ENCODE measurements at regions not wholly inside any gene's neighbourhood (a gene's known extent, or its start where the extent isn't known, plus 50 kb on each side); places are given as distances from the start of the nearest gene placed in this dataset.

GRCh38 chr6:22726966-22727365 is 157.6 kb downstream of the HDGFL1 start:
- Mint-ChIP-seq H3K27me3 (ENCODE audit: unreplicated experiment) (no peaks in the 10 kb centered on the region), H3K4me1 (ENCODE audit: low read depth, unreplicated experiment) (no peaks in the 10 kb centered on the region), H3K27ac (ENCODE audit: unreplicated experiment) (no peak overlapping the region), H3K36me3 (ENCODE audit: unreplicated experiment) (peaks cover 11% of the 10 kb centered on the region), H3K4me3 (ENCODE audit: unreplicated experiment) (no peak overlapping the region), H3K9me3 (ENCODE audit: unreplicated experiment) (no peaks in the 10 kb centered on the region)
- no peak for TF ChIP-seq CTCF (IDR thresholded peaks at IDR 0.05; ENCODE audit: partially characterized antibody, unreplicated experiment)
- DNase-seq = no peak

GRCh38 chr6:22727710-22728109 is 158.3 kb downstream of the HDGFL1 start:
- Mint-ChIP-seq H3K27ac (ENCODE audit: unreplicated experiment) (no peak overlapping the region), H3K4me3 (ENCODE audit: unreplicated experiment) (no peak overlapping the region), H3K27me3 (ENCODE audit: unreplicated experiment) (no peaks in the 10 kb centered on the region), H3K36me3 (ENCODE audit: unreplicated experiment) (peaks cover 8% of the 10 kb centered on the region), H3K9me3 (ENCODE audit: unreplicated experiment) (no peaks in the 10 kb centered on the region), H3K4me1 (ENCODE audit: low read depth, unreplicated experiment) (no peaks in the 10 kb centered on the region)
- no peak for DNase-seq
- no peak for TF ChIP-seq CTCF (IDR thresholded peaks at IDR 0.05; ENCODE audit: partially characterized antibody, unreplicated experiment)

GRCh38 chr6:22732176-22732970 is 163.0 kb downstream of the HDGFL1 start:
- Mint-ChIP-seq H3K27me3 (ENCODE audit: unreplicated experiment) (no peaks in the 10 kb centered on the region), H3K4me1 (ENCODE audit: low read depth, unreplicated experiment) (peaks cover 7% of the 10 kb centered on the region), H3K9me3 (ENCODE audit: unreplicated experiment) (no peaks in the 10 kb centered on the region), H3K4me3 (ENCODE audit: unreplicated experiment) (no peak overlapping the region), H3K27ac (ENCODE audit: unreplicated experiment) (no peak overlapping the region), H3K36me3 (ENCODE audit: unreplicated experiment) (no peaks in the 10 kb centered on the region)
- DNase-seq = no peak
- TF ChIP-seq CTCF (IDR thresholded peaks at IDR 0.05; ENCODE audit: partially characterized antibody, unreplicated experiment) = no peak

GRCh38 chr6:22736740-22737139 is 167.4 kb downstream of the HDGFL1 start:
- Mint-ChIP-seq H3K4me3 (ENCODE audit: unreplicated experiment) (no peak overlapping the region), H3K27ac (ENCODE audit: unreplicated experiment) (no peak overlapping the region), H3K9me3 (ENCODE audit: unreplicated experiment) (no peaks in the 10 kb centered on the region), H3K36me3 (ENCODE audit: unreplicated experiment) (no peaks in the 10 kb centered on the region), H3K27me3 (ENCODE audit: unreplicated experiment) (no peaks in the 10 kb centered on the region), H3K4me1 (ENCODE audit: low read depth, unreplicated experiment) (peaks cover 9% of the 10 kb centered on the region)
- DNase-seq = no peak
- no peak for TF ChIP-seq CTCF (IDR thresholded peaks at IDR 0.05; ENCODE audit: partially characterized antibody, unreplicated experiment)

GRCh38 chr6:22737331-22737730 is 168.0 kb downstream of the HDGFL1 start:
- H3K36me3 Mint-ChIP-seq (ENCODE audit: unreplicated experiment) = no peaks in the 10 kb centered on the region
- H3K9me3 Mint-ChIP-seq (ENCODE audit: unreplicated experiment) = no peaks in the 10 kb centered on the region
- no peaks in the 10 kb centered on the region for H3K27me3 Mint-ChIP-seq (ENCODE audit: unreplicated experiment)
- H3K4me3 Mint-ChIP-seq (ENCODE audit: unreplicated experiment) = no peak overlapping the region
- no peak overlapping the region for H3K27ac Mint-ChIP-seq (ENCODE audit: unreplicated experiment)
- TF ChIP-seq CTCF (IDR thresholded peaks at IDR 0.05; ENCODE audit: partially characterized antibody, unreplicated experiment) = peak; percentile 67
- H3K4me1 Mint-ChIP-seq (ENCODE audit: low read depth, unreplicated experiment) = peaks cover 9% of the 10 kb centered on the region
- DNase-seq = peak; percentile 68
